AG09319 (cell line): ENCODE measurements at regions not wholly inside any gene's neighbourhood (a gene's known extent, or its start where the extent isn't known, plus 50 kb on each side); places are given as distances from the start of the nearest gene placed in this dataset.

Source experiments
- DNase-seq: peaks from one replicate; pipeline ENCODE4 v3.0.0-alpha.2; 2010; ENCODE audit warnings: low read depth; ENCODE audit errors: extremely low read depth
- TF ChIP-seq, protein P1 (sequence below): IDR thresholded peaks from 2 replicates; pipeline ENCODE4 v1.5.1; 2011; ENCODE audit warnings: low read depth, mild to moderate bottlenecking, inconsistent platforms, low read length, moderate library complexity

DNA sequence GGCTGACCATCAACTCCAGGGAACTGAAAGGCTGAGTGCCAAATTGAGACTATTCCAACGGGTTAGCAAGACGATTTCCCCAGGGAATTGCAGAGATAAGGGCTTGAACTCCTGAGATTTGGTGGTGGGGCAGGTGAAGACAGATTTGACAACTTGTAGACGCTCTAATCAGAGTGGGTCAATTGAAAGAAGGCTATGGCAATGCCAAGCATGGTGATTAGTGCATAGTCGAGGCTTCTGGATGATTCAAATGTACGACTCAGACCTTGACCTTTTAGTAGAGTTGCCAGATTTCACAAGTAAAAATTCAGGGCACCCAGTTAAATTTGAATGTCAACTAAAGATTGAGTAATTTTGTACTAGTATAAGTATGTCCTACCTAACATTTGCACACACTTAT lies 302.1 kb upstream of the SPAG17 start:
- DNase-seq: no peak
- TF ChIP-seq, protein P1, sequence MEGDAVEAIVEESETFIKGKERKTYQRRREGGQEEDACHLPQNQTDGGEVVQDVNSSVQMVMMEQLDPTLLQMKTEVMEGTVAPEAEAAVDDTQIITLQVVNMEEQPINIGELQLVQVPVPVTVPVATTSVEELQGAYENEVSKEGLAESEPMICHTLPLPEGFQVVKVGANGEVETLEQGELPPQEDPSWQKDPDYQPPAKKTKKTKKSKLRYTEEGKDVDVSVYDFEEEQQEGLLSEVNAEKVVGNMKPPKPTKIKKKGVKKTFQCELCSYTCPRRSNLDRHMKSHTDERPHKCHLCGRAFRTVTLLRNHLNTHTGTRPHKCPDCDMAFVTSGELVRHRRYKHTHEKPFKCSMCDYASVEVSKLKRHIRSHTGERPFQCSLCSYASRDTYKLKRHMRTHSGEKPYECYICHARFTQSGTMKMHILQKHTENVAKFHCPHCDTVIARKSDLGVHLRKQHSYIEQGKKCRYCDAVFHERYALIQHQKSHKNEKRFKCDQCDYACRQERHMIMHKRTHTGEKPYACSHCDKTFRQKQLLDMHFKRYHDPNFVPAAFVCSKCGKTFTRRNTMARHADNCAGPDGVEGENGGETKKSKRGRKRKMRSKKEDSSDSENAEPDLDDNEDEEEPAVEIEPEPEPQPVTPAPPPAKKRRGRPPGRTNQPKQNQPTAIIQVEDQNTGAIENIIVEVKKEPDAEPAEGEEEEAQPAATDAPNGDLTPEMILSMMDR: no peak

DNA sequence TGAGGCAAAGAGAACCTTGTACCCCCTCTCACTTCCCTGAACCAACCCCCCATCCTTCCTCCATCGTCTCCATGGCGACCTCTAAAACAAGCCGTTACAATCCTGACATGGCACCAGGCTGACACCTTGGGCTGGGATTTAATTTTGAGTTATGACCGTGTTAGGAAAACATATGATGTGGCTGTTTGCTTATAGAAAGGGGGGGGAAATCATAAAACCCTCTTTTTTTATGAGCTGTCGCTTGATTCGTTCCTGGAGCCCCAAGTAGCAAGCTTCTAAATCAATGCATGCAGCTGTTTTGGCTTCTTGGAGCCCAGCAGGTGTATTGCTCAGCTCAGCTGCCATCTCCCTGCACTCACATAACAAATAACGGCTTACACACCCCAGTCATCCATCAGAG lies 301.2 kb upstream of the SPAG17 start:
- TF ChIP-seq, protein P1: no peak
- DNase-seq: no peak

DNA sequence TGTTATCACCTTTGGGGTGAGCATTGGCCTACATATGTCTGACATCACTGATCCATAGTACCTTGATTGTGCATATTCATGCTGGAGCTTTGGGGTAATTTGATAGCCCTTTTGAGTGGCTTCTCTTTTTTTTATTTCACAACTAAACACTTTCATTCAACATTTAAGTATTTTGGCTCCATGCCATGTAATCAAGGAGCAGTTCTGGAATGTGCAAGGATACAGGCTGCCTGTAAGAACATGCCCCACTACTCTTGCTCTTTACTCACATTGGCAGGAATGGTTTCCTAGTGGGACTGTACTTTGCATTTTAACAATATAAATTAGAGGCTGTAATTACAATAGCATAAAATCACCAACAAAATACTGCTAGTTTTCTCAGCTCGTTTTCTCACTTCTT lies 300.7 kb upstream of the SPAG17 start:
- TF ChIP-seq, protein P1: no peak
- no peak for DNase-seq

DNA sequence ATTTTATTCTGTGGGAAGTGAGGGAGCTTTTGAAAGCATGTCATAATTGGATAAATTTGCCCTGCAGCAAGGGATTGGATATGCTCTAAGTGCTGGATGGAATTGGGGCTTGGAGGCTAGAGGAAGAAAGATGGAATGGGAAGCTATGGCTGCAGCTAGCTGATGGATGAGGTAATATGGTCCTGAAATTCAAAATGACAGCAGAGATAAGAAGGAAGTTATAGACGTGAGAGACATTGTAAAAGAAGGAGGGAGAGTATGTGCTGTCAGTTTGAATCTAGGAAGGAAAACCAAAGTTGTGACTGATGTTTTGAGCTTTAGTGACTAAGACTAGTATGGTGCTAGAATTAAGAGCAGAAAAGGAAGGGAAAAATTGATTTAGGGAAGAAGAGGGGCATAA lies 299.9 kb upstream of the SPAG17 start:
- TF ChIP-seq, protein P1: no peak
- no peak for DNase-seq

DNA sequence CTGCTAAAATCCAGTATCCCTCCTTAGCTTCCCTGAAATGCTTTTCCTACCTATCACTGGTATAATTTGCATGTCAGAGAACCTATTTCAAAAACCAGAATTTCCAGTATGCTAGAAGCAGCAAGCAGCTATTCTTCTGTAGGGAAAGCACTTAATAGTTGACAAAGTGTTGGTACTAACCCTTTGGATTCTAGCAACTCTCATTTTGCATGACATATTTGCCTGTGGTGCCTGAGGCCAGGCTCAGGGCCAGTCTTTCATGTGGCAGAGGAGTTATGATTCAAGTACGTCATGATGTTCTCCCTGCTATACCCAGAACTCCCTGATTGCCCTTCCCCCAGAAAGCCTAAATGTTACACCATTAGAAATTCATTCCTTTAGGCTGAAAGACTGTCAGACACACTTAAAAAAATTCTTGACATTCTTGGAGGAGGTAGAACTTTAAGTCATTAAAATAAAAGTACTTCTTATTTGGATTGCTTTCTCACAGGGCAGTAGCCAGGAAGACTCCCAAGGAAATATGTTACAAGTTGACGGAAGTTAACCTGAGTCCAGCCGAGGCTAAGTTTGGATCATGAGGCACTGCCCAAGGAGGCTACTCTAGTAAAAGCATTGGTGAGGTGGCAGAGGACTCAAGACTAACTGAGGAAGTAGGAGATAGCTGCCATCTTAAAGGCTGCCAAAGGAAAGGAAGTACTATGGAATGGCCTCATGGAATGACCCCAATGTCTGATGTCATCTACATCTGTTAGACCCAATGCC lies 298.4 kb upstream of the SPAG17 start:
- TF ChIP-seq, protein P1: no peak
- DNase-seq: no peak

DNA sequence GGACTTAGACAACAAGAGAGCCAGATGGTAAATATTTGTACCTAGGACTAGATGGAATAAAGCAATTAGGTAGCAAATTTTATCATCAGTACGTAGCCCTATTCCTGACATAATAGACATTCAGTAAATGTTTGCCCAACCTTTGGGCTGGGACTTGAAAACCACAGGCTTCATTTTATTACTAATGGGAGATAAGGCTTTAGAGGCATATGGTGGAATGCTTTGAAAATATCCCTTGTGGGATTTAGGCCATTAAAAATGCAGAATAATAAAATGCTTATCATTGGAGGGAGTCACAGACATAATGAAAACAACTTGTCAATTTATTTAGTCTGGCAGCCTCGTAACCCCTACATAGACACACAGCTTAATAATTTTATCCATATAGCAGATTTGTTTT lies 296.1 kb upstream of the SPAG17 start:
- TF ChIP-seq, protein P1: no peak
- no peak for DNase-seq

DNA sequence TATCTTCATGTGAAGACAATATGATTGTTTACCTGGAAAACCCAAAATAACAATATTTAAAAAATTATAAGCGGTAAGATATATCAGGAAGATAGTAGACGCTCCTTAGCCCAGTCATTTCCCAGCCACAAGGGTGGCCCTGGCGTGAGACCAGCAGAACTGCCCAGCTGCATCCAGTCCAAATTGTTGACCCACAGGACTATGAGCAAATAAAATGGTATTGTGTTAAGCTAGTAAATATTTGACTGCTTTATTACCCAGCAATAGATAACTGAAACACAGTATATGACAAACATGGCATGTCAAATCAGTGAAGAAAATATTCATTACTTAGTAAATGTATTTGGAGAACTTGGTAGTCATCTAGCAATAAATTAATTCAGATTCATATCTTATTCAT lies 294.3 kb upstream of the SPAG17 start:
- no peak for DNase-seq
- TF ChIP-seq, protein P1: no peak
